ENCODE measurements at regions not wholly inside any gene's neighbourhood (a gene's known extent, or its start where the extent isn't known, plus 50 kb on each side); places are given as distances from the start of the nearest gene placed in this dataset.

GRCh38 chr9:99282406-99282805, 60.3 kb downstream of the SEC61B start:
- Histone ChIP-seq H3K27me3 (ENCODE audit: control insufficient read depth, insufficient read depth, low read length) (no peaks in the 10 kb centered on the region), H3K27ac (ENCODE audit: low read length) (no peak overlapping the region), H3K36me3 (ENCODE audit: control insufficient read depth, insufficient read depth, low read length) (no peaks in the 10 kb centered on the region), H3K4me1 (ENCODE audit: control insufficient read depth, insufficient read depth, low read length) (no peaks in the 10 kb centered on the region), H3K4me3 (ENCODE audit: low read length) (no peak overlapping the region), H3K9me3 (ENCODE audit: control insufficient read depth, low read depth, low read length) (no peaks in the 10 kb centered on the region)
- 100% methylated on average over 1 of the region's 2 CpGs for WGBS (ENCODE audit: insufficient coverage, low lambda C conversion rate)
- DNase-seq: no peak

DNA sequence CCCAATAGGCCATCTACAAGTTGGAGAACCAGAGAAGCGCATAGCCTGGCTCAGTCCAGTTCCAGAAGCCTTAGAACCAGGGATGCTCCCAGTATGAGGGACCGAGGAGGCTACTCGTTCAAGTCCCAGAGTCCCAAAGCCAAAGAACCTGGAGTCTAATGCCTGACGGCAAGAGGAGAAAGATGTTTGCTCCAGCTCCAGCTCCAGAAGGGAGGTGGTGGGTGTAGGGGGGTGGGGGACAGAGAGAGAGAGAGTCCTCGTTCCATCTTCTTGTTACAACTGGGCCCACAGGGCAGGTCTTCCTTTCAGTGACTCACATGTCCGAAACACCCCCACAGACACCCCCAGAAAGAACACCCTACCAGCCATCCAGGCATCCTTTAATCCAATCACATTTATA, 63.9 kb downstream of the SEC61B start:
- Histone ChIP-seq H3K36me3 (ENCODE audit: control insufficient read depth, insufficient read depth, low read length) (no peaks in the 10 kb centered on the region), H3K9me3 (ENCODE audit: control insufficient read depth, low read depth, low read length) (no peaks in the 10 kb centered on the region), H3K4me3 (ENCODE audit: low read length) (no peak overlapping the region), H3K27ac (ENCODE audit: low read length) (no peak overlapping the region), H3K27me3 (ENCODE audit: control insufficient read depth, insufficient read depth, low read length) (no peaks in the 10 kb centered on the region), H3K4me1 (ENCODE audit: control insufficient read depth, insufficient read depth, low read length) (no peaks in the 10 kb centered on the region)
- WGBS (ENCODE audit: insufficient coverage, low lambda C conversion rate): no CpG with 5 or more reads among the region's 6 CpGs
- DNase-seq: no peak

GRCh38 chr9:99286536-99286935, 64.5 kb downstream of the SEC61B start:
- DNase-seq: no peak
- Histone ChIP-seq H3K36me3 (ENCODE audit: control insufficient read depth, insufficient read depth, low read length) (no peaks in the 10 kb centered on the region), H3K4me1 (ENCODE audit: control insufficient read depth, insufficient read depth, low read length) (no peaks in the 10 kb centered on the region), H3K27me3 (ENCODE audit: control insufficient read depth, insufficient read depth, low read length) (no peaks in the 10 kb centered on the region), H3K4me3 (ENCODE audit: low read length) (no peak overlapping the region), H3K27ac (ENCODE audit: low read length) (no peak overlapping the region), H3K9me3 (ENCODE audit: control insufficient read depth, low read depth, low read length) (no peaks in the 10 kb centered on the region)
- WGBS (ENCODE audit: insufficient coverage, low lambda C conversion rate): no CpG with 5 or more reads among the region's 3 CpGs

DNA sequence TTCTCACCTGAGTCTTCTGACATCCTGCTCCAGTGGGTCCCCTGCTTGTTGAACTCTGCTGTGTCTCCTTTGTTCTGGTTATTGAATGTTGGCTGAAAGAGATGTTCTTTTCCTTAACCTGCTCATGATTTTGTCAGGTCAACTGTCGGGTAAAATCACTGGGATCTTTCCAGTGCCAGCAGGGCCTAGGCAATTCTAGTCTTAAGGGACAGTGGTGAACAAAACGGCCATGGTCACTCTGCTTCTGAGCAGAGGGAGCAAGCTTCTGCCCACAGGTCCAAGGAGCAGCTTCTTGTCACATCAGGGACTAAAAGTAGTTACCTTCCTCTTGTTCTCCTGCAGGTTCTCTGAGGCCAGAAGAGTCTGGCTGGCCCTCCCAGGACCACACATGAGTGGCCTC, 65.6 kb downstream of the SEC61B start:
- Histone ChIP-seq H3K9me3 (ENCODE audit: control insufficient read depth, low read depth, low read length) (no peaks in the 10 kb centered on the region), H3K27ac (ENCODE audit: low read length) (no peak overlapping the region), H3K4me3 (ENCODE audit: low read length) (no peak overlapping the region), H3K36me3 (ENCODE audit: control insufficient read depth, insufficient read depth, low read length) (no peaks in the 10 kb centered on the region), H3K27me3 (ENCODE audit: control insufficient read depth, insufficient read depth, low read length) (no peaks in the 10 kb centered on the region), H3K4me1 (ENCODE audit: control insufficient read depth, insufficient read depth, low read length) (no peaks in the 10 kb centered on the region)
- no peak for DNase-seq
- no CpG with 5 or more reads among the region's 2 CpGs for WGBS (ENCODE audit: insufficient coverage, low lambda C conversion rate)

DNA sequence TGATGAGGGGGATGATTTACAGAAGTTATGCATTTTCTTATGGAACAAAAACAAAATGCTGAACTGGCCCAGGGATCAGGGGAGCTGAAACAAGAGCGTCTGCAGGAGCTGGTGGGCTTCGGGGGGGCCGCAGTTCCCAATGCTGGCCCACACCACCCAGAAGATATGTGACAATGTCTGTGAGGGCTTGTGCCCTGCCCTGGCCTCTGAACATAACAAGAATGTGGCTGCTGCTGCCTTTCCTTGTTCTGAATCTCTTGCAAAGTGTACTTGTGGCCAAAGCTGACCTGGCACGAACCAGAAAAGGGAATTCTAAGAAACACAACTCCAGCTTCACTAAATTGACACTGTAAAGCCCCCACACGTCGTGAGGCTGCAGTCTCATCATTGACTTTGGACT, 66.7 kb downstream of the SEC61B start:
- Histone ChIP-seq H3K9me3 (ENCODE audit: control insufficient read depth, low read depth, low read length) (no peaks in the 10 kb centered on the region), H3K27ac (ENCODE audit: low read length) (no peak overlapping the region), H3K4me3 (ENCODE audit: low read length) (no peak overlapping the region), H3K4me1 (ENCODE audit: control insufficient read depth, insufficient read depth, low read length) (no peaks in the 10 kb centered on the region), H3K27me3 (ENCODE audit: control insufficient read depth, insufficient read depth, low read length) (no peaks in the 10 kb centered on the region), H3K36me3 (ENCODE audit: control insufficient read depth, insufficient read depth, low read length) (no peaks in the 10 kb centered on the region)
- no CpG with 5 or more reads among the region's 6 CpGs for WGBS (ENCODE audit: insufficient coverage, low lambda C conversion rate)
- DNase-seq: no peak

GRCh38 chr9:99294850-99295461, 72.9 kb downstream of the SEC61B start:
- no peak for DNase-seq
- H3K4me3 ChIP-seq (ENCODE audit: low read length): no peak overlapping the region
- no peaks in the 10 kb centered on the region for H3K4me1 ChIP-seq (ENCODE audit: control insufficient read depth, insufficient read depth, low read length)
- no peaks in the 10 kb centered on the region for H3K9me3 ChIP-seq (ENCODE audit: control insufficient read depth, low read depth, low read length)
- no peak overlapping the region for H3K27ac ChIP-seq (ENCODE audit: low read length)
- peaks cover 13% of the 10 kb centered on the region for H3K27me3 ChIP-seq (ENCODE audit: control insufficient read depth, insufficient read depth, low read length)
- H3K36me3 ChIP-seq (ENCODE audit: control insufficient read depth, insufficient read depth, low read length): no peaks in the 10 kb centered on the region
- WGBS (ENCODE audit: insufficient coverage, low lambda C conversion rate): no CpG with 5 or more reads among the region's 8 CpGs

- Histone ChIP-seq H3K4me3 (ENCODE audit: low read length) (peak overlapping the region; percentile 10), H3K36me3 (ENCODE audit: control insufficient read depth, insufficient read depth, low read length) (no peaks in the 10 kb centered on the region), H3K9me3 (ENCODE audit: control insufficient read depth, low read depth, low read length) (no peaks in the 10 kb centered on the region), H3K27me3 (ENCODE audit: control insufficient read depth, insufficient read depth, low read length) (peaks cover 13% of the 10 kb centered on the region), H3K27ac (ENCODE audit: low read length) (no peak overlapping the region), H3K4me1 (ENCODE audit: control insufficient read depth, insufficient read depth, low read length) (no peaks in the 10 kb centered on the region)
- DNase-seq: peak; percentile 19 to 42
- 93% methylated on average over 3 of the region's 38 CpGs for WGBS (ENCODE audit: insufficient coverage, low lambda C conversion rate)
Observed at GRCh38 chr9:99296291-99296951, 74.3 kb downstream of the SEC61B start.

DNA sequence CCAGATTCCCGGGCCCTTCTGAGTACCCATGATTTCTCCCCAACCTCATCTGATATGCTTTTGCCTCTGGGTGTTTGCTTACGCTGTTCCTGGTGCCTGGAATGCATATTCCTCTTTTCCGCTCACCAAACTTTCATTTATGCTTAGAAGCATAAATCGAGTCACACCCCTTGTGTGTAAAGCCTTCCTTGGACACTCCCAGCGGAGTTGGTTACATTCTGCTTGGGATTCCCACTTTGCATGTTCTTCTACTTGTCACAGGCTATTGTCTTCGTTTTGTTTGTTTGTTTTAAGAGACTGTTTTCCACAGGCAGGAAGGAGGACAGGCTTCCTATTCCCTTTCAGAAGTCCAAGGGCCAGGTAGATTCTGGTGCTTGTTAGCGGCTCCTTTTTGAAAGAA, 76.5 kb downstream of the SEC61B start:
- DNase-seq: no peak
- 76% methylated on average over 3 of the region's 7 CpGs for WGBS (ENCODE audit: insufficient coverage, low lambda C conversion rate)
- Histone ChIP-seq H3K27me3 (ENCODE audit: control insufficient read depth, insufficient read depth, low read length) (peaks cover 13% of the 10 kb centered on the region), H3K9me3 (ENCODE audit: control insufficient read depth, low read depth, low read length) (no peaks in the 10 kb centered on the region), H3K4me1 (ENCODE audit: control insufficient read depth, insufficient read depth, low read length) (no peaks in the 10 kb centered on the region), H3K4me3 (ENCODE audit: low read length) (no peak overlapping the region), H3K36me3 (ENCODE audit: control insufficient read depth, insufficient read depth, low read length) (no peaks in the 10 kb centered on the region), H3K27ac (ENCODE audit: low read length) (no peak overlapping the region)

DNA sequence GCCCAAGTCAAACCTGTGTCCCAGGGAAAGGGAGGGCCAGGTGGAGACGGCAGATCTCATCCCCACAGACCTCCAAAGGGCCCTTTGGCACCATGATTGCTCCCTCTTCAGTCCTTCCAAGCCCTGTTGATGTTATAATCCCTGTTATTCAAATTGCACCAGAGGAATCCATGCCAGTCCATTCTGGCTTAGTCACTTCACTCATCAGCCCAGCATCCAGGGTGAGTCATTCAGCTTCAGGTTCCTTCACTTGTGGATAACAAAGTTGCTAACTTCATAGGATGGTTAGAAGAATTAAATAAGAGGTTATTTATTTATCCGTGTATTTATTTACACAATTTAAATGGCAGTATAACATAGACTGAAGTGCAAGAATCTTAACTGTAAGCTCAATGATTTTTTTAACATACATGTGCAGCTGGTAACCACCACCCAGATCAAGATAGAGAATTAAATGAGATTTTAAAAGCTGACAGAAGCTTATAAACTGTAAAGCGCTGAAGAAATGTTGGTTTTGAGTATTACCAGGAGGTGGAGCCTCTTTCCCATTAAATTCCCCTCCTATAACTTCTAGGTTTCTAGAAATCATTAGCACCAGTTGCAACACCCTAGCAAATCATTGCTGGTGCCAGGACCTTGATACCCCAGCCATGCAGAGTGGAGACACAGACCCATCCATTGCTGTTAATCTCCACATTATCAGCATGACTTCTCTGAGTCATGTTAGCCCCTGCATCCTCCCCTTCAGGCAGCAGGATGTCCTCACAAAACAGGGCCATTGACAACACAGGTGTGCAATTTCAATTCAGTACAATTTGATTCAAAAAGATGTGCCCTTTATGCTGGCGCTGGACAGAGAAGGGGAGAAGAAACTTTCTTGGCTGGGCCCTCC, 77.4 kb downstream of the SEC61B start:
- no peak overlapping the region for H3K27ac ChIP-seq (ENCODE audit: low read length)
- no peaks in the 10 kb centered on the region for H3K4me1 ChIP-seq (ENCODE audit: control insufficient read depth, insufficient read depth, low read length)
- no peaks in the 10 kb centered on the region for H3K36me3 ChIP-seq (ENCODE audit: control insufficient read depth, insufficient read depth, low read length)
- H3K27me3 ChIP-seq (ENCODE audit: control insufficient read depth, insufficient read depth, low read length): peaks cover 13% of the 10 kb centered on the region
- H3K9me3 ChIP-seq (ENCODE audit: control insufficient read depth, low read depth, low read length): no peaks in the 10 kb centered on the region
- 94% methylated on average over 2 of the region's 4 CpGs for WGBS (ENCODE audit: insufficient coverage, low lambda C conversion rate)
- peak; percentile 6 for DNase-seq
- no peak overlapping the region for H3K4me3 ChIP-seq (ENCODE audit: low read length)

DNA sequence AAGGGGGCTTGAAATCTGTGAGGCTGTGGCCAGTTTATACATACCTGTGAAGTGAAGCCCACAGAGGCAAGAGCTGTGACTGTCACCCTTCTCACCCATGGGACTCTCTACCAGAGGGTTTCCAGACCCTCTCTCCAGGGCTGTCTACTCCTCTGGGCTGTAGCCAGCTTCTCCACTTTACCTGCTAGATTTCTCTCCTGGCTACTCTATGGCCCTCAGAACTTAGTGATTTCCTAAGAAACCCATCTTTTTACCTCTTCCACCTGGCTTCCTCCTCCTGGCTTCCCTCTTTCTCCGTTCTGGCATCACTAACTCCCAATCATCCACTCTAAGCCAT, 78.0 kb downstream of the SEC61B start:
- no peak overlapping the region for H3K4me3 ChIP-seq (ENCODE audit: low read length)
- H3K4me1 ChIP-seq (ENCODE audit: control insufficient read depth, insufficient read depth, low read length): no peaks in the 10 kb centered on the region
- no peak for DNase-seq
- H3K9me3 ChIP-seq (ENCODE audit: control insufficient read depth, low read depth, low read length): no peaks in the 10 kb centered on the region
- H3K27ac ChIP-seq (ENCODE audit: low read length): no peak overlapping the region
- H3K36me3 ChIP-seq (ENCODE audit: control insufficient read depth, insufficient read depth, low read length): no peaks in the 10 kb centered on the region
- WGBS (ENCODE audit: insufficient coverage, low lambda C conversion rate): 0% methylated on average over 1 of the region's 1 CpG
- peaks cover 13% of the 10 kb centered on the region for H3K27me3 ChIP-seq (ENCODE audit: control insufficient read depth, insufficient read depth, low read length)
